ENCODE measurements at regions not wholly inside any gene's neighbourhood (a gene's known extent, or its start where the extent isn't known, plus 50 kb on each side); places are given as distances from the start of the nearest gene placed in this dataset.
"Not testable (repeated sequence)": the region's sequence is repeated elsewhere in the genome, so short reads cannot be mapped to it uniquely, and the experiment has no call there.

DNA sequence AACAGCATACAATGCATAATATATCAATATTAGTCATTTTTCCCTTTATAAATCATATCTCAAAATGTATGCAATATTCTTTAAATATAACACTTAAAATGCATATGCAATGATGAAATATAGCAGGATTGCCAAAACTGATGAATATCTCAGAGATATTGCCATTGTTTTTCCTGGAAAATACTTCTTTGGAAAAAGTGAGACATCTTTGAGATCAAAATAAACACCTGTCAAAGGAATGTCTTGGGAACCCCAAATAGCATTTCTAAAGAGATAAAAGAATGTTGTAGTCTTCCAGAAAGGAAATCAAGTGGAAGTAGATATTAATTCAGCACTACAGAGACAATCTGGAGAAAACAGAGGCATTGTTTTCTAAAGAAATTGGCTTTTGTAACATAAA, 457.8 kb upstream of the UBE2E2 start:
- DNase-seq (ENCODE audit: low spot score): no peak

DNA sequence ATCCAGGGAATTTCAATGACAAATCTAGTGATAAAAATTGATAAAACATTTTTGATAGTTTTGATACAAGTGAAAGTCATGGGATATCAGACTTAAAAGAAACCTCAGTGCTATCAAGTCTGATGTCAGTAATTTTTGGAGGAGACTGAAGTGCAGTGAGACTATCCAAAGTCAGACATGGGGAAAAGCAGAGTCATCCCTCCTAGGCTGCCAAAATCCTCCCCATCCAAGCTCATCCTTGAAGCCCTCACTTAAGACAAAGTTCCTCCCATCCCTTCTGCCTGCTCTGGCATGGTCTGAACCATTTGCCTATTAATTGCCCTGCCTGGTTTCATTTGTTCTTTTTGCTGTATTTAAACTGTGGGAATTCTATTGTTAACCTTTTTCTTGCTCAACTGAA, 456.9 kb upstream of the UBE2E2 start:
- DNase-seq (ENCODE audit: low spot score): no peak

DNA sequence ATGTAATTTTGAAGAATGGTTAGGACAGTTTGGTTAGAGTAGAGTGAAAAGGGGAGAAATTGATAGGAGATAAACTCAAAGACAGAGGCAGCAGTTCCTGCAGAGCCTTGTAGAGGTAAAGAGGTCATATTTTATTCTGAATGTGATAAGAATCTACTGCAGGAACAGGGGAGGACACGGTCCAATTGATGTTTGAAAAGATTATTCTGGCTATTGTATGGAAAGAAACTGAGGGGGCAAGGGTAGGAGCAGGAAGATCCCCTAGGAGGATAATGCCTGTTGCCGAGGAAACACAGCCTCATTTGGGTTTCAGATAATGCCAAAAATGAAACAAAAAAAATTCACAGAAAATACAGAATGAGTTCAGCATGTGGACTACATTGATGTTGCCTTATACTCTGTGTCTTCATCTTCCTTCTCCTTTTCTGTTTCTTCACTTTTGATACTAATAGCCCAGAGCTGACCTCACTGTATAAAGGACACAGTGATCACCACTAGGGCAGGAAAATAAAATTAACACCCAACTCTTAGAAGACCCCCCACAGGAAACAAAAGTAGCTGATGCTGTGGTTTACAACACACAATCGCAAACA, 454.6 kb upstream of the UBE2E2 start:
- DNase-seq (ENCODE audit: low spot score): no peak

DNA sequence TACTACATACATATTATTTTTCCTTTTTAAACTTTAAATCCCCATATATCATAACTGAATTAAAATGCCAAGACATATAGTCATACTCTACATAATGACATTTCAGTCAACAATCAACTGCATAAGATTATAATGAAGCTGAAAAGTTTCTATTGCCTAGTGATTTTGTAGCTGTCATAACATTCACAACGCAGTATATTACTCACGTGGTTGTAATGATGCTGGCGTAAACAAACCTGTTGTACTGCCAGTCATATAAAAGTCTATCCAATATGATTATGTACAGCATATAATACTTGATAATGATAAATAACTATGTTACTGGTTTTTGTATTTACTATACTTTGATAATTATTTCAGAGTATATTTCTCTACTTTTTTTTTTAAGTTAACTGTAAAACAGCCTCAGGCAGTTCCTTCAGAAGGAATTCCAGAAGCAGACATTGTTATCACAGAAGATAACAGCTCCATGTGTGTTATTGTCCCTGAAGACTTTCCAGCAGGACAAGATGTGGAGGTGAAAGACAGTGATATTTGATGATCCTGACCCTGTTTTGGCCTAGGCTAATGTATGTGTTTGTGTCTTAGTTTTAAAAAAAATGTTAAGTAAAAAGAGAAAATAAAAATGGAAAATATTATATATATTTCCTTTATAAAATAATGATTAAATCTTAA, 443.4 kb upstream of the UBE2E2 start:
- DNase-seq (ENCODE audit: low spot score): no peak

DNA sequence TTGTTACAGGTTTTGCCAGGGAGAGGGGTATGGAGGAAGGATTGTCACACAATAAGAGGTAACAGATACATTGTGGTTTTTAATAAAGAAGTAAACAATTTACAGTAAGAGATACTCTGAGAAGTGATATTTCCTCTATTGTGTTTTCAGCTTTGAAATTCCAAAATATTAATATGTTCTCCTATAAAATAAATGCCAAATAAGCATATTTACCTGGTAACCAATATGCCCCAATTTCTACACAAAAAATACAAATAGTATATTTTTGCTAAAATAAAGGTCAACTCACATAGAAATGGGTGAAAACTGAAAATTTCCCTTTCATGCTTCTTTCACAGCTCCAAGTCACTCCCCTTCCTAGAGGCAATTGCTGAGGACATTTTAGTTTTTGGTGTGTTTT, 437.4 kb upstream of the UBE2E2 start:
- no peak for DNase-seq (ENCODE audit: low spot score)

DNA sequence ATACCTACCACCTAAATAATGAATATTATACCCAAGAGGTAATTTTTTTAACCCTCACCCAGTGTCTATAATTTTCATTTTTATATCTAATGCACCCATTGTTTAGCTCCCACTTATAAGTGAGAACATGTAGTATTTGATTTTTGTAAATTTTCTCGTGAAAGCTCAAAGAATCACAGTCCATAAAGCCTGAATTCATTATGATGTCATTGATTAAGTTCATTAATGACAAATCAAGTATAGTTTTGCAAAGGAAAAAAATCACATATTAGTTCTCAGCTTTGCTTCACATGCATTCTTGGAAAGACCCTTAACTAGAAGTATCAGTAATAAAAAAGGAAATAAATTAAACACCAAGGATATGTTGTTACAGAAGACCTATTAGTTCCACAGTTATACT, 425.3 kb upstream of the UBE2E2 start:
- DNase-seq (ENCODE audit: low spot score): no peak

DNA sequence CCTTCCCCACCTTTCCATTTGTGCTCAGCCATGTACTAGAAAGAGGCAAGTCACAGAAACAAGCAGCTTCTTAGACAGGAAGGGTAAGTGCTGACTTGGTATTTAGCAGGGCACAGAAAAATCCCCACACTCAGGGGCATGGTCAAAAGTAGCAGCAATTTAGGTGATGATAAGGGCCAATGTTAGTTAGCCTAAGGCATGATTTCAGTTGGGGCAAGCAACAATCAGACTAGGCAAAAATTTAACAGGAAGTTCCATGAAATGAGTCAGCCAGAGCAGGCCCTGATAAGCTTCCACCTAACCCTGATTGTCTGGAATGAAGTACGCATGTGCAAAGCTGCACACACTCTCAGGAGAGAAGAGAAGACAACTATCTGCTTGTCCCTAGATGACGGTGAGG, 423.4 kb upstream of the UBE2E2 start:
- DNase-seq (ENCODE audit: low spot score): no peak

DNA sequence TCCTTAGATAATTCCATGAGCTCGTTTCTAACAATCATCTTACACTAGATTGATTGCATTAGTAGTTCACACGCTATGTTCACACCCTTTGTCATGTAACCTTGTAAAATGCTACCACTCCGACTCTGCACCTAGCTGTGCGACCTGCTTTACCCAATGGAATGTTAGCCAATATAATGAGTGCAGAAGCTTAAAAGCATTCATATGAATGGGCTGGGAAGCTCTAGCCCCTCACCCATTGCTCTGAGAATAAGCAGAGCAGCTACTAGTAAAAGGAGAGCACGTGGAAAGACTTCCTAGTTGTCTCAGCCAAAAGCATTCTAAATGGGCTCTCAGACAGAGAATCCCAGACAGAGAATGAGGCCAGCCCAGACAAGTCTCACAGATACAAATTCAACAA, 410.6 kb upstream of the UBE2E2 start:
- DNase-seq (ENCODE audit: low spot score): no peak

DNA sequence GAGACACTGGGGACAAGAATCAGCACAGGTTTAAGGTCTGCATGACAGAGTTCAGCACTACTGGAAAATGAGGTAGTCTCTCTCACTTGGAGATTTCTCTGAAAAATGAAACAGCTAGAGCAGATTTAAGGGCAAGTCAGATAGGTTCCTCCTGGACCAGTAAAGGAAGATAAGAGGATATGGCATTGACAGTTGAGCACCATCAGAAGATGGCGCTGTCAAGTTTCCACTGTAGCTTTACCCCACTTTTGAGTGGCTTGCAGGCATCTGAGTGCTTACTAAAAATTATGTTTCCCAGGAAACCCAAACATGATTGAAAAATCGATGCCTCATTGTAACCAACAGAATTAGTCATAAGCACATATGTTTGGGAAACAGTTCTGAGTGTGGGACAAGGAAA, 407.2 kb upstream of the UBE2E2 start:
- no peak for DNase-seq (ENCODE audit: low spot score)

DNA sequence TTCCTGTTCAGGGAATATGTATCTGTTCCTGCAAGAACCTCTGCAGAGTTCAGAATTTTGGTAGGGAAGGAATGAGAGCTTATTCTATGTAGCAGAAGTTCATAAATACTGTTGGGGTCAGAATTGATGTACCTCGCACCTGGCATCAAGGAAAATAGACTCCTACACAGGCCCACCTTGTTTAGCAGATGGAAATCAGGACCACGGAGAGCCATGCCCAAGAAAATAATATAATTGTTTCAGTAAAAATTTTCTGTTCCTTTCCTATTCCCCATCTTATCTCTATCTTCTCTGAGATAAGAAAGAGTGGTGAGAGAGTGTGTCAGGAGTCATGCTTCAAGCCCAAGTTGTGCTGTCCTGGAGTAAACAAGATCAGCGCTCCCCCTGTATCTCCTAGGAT, 404.7 kb upstream of the UBE2E2 start:
- DNase-seq (ENCODE audit: low spot score): no peak

DNA sequence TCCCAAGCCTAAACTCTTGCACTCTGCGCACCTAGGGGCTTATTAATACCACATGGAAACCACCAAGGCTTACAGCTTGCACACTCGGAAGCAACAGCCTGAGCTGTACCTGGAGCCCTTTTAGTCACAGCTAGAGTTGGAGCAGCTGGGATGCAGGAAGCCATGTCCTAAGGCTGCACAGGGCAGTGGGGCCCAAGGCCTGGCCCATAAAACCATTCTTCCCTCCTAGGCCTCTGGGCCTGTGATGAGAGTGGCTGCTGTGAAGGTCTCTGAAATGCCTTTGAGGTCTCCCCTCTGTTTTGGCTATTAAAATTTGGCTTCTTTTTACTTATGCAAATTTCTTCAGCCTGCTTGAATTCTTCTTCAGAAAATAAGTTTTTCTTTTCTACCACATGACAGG, 383.9 kb upstream of the UBE2E2 start:
- DNase-seq (ENCODE audit: low spot score): no peak

DNA sequence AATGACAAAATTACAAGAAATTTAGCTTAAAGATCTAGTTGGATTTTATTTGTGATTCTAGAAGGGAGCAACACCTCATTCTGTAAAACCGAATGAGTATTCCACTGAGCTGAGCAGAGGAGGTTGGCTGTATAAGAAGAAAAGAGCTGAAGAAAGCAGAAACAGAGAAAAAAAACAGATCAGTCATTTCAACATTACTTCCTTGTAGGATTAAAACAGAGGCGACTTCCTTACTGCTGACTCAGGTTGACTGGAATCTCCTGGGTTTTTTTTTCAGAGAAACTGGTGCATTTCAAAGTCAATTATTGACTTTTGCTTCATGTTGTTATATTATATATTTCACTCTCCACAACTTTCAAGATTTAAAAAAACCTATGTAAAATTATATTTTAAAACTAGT, 368.1 kb upstream of the UBE2E2 start:
- DNase-seq (ENCODE audit: low spot score): peak; percentile 38

DNA sequence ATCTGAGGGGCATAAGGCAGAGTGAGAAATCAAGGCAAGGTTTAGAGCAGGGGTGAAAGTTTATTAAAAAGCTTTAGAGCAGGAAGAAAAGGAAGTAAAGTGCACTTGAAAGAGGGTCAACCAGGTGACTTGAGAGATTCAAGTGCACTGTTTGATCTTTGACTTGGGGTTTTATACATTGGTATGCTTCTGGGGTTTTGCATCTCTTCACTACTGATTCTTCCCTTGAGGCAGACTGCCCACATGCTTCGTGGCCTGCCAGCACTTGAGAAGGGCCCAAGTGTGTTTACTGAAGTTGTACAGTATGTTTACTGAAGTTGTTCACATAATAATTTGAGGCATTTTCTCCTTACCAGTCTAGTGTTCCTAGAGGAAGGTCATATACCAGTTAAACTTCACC, 367.0 kb upstream of the UBE2E2 start:
- DNase-seq (ENCODE audit: low spot score): no peak

DNA sequence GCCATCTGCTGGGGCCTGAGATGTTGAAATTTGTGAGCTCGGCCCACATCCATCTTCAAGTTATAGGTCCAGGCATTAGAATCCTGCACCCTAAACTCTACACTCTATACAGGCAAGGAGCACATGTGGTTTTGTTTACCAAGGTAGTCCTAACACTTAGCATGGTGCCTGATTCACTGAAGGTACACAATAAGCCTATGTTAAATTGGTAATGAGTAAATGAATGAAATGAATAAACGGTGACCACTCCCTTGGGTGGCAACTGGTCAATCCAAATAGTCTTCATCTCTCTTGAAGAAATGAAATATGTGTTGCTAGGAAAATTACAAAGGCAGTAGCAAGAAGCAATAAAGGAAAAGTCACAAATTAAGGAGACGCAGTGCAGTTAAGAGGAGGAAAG, 359.3 kb upstream of the UBE2E2 start:
- DNase-seq (ENCODE audit: low spot score): no peak

DNA sequence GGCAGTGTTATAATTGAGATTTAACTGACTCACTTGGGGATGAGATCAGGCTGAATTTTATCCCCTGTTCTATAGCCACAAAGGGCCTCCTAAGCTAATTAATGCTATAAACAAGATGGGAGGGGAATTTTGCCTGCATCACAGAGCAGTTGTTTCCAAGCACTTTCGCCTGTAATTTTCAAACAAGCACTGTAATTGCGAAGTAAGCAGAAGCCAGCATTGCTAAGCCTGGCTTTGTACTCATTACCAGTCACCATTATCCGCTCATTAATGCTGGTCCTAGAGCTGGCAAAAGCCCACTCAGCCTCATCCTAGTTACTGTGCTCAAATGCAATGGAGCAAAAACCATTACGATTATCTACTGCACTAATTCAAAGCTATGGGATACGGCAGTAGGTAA, 356.6 kb upstream of the UBE2E2 start:
- no peak for DNase-seq (ENCODE audit: low spot score)

DNA sequence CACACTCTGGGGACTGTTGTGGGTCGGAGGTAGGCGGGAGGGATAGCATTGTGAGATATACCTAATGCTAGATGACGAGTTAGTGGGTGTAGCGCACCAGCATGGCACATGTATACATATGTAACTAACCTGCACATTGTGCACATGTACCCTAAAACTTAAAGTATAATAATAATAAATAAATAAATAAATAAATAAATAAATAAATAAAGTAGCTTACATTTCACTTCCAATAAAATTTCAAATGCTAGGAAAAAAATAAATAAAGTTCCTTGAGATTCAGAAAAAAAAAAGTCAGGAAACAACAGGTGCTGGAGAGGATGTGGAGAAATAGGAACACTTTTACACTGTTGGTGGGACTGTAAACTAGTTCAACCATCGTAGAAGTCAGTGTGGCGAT, 353.5 kb upstream of the UBE2E2 start:
- DNase-seq (ENCODE audit: low spot score): not testable (repeated sequence)

DNA sequence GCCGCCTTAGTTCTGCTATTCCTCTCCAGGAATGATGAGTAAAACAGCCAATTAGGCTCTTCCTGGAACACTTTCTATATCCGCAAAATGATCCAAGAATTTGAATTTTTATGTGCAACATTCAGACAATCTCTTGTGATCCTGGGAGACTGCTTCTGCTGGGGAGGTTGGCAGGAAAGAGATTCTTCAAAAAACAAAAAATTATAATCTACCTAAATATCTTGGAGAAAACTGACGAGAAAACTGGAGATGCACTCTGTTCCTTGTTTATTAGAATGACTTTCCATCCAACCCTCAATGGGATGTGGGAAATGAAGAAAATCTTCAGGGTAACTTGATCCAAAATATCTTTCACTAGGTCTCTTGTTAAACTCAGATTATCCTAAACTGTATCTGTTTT, 346.3 kb upstream of the UBE2E2 start:
- no peak for DNase-seq (ENCODE audit: low spot score)

DNA sequence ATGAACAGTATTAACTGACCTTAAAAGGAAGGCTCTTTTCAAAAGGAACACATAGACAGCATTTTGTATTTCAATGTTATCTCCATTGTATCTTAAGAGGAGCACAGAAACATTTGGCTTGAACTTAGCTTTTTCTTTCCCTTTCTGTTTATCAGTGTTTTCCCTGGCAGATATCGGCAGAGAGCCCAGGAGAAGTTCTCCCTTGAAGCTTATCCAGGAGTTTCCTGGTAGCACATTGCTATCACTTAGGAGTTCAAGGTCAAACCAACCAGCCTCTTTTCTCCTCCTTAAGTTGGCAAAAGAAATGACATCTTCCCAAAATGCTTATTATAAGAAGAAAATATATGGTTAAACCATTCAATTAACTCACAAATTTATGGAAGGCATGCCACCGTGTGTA, 344.6 kb upstream of the UBE2E2 start:
- peak; percentile 13 for DNase-seq (ENCODE audit: low spot score)

DNA sequence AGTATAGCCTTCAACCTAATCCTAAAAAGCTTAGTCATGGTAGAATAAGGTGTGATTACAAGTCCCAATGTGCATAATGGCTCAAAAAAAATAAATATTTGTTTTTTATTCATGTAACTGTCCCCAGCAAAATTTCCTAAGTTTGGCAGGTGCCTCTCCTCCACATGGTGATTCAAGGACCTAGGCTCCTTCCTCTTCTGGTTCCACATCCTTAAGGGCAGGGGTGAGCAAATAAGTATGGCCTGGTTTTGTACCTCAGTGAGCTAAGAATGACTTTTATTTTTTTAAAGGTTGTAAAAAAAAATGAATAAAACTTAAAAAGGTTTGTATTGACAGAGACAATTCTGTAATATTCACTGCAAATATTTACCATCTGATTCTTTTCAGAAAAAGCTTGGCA, 343.5 kb upstream of the UBE2E2 start:
- no peak for DNase-seq (ENCODE audit: low spot score)

DNA sequence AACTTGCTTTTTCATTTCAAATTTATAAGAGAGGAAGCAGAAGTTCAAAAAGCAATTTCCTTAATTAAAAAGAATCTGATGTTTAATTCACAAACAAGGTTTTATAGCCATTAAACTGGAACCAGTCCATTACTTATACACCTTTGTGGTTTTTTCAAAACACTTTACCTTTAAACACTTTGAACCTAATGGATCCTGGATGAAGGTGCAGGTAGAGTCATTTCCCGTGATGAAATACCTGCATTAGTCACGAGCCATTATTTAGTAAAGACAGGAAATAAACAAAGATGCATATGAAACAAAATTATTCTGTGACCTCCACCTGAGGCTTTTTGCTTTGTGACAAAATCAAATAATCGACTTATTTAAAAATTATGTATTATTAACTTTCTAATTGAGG, 341.7 kb upstream of the UBE2E2 start:
- no peak for DNase-seq (ENCODE audit: low spot score)

DNA sequence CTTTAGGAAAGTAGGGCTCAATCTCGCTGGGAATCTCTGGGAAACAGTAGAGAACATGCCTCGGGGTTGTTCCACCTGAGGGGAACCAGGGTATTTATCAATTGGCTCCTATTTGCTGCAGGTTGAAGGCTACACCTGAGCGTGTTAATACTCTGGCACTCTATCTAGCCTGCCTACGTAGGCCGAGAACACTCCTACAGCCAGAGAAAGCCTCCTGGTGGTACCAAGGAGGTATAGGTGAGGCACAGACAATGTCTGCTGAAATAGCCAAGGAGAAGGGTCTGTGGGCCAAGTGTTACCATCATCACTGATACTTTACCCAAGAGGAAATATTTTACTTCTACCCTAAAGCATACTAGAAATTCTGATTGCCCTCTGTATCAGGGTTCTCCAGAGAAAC, 341.0 kb upstream of the UBE2E2 start:
- DNase-seq (ENCODE audit: low spot score): no peak

DNA sequence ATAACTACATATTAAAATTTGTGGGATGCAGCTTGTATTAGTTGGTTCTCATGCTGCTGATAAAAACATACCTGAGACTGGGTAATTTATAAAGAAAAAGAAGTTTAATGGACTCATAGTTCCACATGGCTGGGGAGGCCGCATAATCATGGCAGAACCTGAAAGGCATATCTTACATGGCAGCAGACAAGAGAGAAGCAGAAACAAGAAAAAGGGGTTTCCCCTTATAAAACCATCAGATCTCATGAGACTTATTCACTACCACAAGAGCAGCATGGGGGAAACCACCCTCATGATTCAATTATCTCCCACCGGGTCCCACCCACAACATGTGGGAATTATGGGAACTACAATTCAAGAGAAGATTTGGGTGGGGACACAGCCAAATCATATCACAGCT, 320.3 kb upstream of the UBE2E2 start:
- DNase-seq (ENCODE audit: low spot score): not testable (repeated sequence)

DNA sequence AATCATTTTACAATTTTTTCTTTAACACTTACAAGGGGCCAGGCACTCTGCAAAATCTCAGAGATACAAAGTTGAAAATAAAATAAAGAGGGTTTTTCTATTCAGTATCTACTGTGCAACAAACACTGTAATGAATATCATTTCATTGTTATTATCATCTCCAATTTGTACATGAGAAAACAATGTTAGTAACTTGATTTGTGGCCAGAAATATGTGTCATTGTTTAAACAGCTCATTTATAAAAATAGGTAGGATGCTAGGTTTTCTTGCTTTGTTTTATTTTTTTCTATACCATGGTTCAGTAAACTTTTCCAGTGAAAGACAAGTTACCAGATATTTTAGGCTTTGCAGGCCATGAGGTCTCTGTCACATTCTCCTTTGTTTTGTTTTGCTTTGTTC, 318.1 kb upstream of the UBE2E2 start:
- DNase-seq (ENCODE audit: low spot score): no peak

Data from umbilical cord (tissue), 1 donor.